HL-60 (cell line): ENCODE measurements at regions not wholly inside any gene's neighbourhood (a gene's known extent, or its start where the extent isn't known, plus 50 kb on each side); places are given as distances from the start of the nearest gene placed in this dataset.

Experiments used
- DNase-seq, 2 experiments: peaks; one replicate each; pipeline ENCODE4 v3.0.0-alpha.2; 2010 to 2020; ENCODE audit warnings: low read depth in 1 of 2, low spot score in 1 of 2
- H3K27ac ChIP-seq: fragments of 250-450 bp; sonication (Bioruptor Pico); replicated peaks from 2 replicates; pipeline ENCODE4 v1.5.1; 2020; ENCODE audit warnings: mild to moderate bottlenecking, moderate library complexity
- H3K27me3 ChIP-seq: fragments of 250-450 bp; sonication (Bioruptor Pico); 2 replicates; pipeline ENCODE4 v1.5.1; 2021; ENCODE audit warnings: mild to moderate bottlenecking, moderate library complexity; ENCODE audit not compliant: insufficient read depth, poor library complexity, severe bottlenecking
- H3K4me3 ChIP-seq: replicated peaks from 2 replicates; pipeline ENCODE4 v1.5.1; 2011; ENCODE audit warnings: mild to moderate bottlenecking, control low read depth, low read length; ENCODE audit not compliant: insufficient read depth
- CTCF ChIP-seq: IDR thresholded peaks from one replicate; pipeline ENCODE4 v1.5.1; 2011; ENCODE audit warnings: low read length, control low read depth, inconsistent platforms; ENCODE audit not compliant: insufficient read depth
- GABPA ChIP-seq: IDR thresholded peaks from 2 replicates; pipeline ENCODE4 v1.6.1; 2012; ENCODE audit warnings: low read depth
- POLR2AphosphoS5 ChIP-seq: IDR thresholded peaks from 2 replicates; pipeline ENCODE4 v1.6.1; 2012; ENCODE audit warnings: low read depth
- REST ChIP-seq: IDR thresholded peaks from 2 replicates; pipeline ENCODE4 v1.6.1; 2012; ENCODE audit warnings: low read depth; ENCODE audit not compliant: insufficient replicate concordance
- SPI1 ChIP-seq: IDR thresholded peaks from 2 replicates; pipeline ENCODE4 v1.6.1; 2012; ENCODE audit warnings: low read depth, mild to moderate bottlenecking, borderline replicate concordance

DNA sequence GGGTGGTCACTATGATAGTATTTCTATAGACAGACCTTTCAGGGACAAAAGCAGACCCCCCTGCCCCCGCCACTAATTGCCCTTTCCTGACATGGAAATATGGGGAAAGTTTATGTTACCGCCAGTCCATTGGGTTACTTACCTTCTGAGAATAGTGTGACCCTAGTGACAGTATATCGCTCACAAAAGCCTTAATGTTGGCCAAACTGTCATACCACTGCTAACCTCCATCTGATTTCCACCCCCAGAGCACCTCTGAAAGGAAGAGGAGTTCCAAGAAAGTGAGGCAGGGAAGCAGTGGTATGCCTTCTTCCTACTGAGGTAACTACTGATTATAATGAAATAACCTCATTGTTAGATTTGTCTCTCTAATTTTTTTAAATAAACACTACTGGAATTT, 67.5 kb upstream of the CCDC91 start:
- Histone ChIP-seq H3K27me3 (peaks cover 2% of the 10 kb centered on the region), H3K4me3 (no peak overlapping the region), H3K27ac (no peak overlapping the region)
- TF ChIP-seq SPI1 (no peak), GABPA (no peak), REST (no peak), CTCF (no peak), POLR2AphosphoS5 (no peak)
- no peak for DNase-seq

GRCh38 chr12:28127455-28127854, 62.8 kb upstream of the CCDC91 start:
- no peak for DNase-seq
- Histone ChIP-seq H3K4me3 (no peak overlapping the region), H3K27ac (no peak overlapping the region), H3K27me3 (peaks cover 2% of the 10 kb centered on the region)
- TF ChIP-seq SPI1: no peak
- TF ChIP-seq REST: no peak
- no peak for TF ChIP-seq POLR2AphosphoS5

DNA sequence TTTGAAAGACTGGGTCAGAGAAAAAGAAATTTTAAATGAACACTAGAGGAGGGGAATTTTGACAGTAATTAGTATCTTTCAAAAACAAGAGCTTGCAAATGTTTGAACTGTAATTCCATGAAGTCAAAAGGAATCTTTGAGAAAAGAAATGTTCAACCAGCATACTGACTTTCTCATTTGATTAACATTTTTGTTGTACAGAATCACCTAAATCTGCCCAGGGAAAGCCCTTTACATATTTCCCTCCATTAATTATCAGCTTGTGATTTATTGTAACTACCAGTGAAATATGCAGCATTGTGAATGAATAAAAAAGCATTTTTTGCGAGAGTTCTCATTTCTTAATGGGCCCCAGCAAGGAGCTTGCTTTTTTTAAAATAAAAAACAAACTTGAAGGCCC, 61.2 kb upstream of the CCDC91 start:
- Histone ChIP-seq H3K4me3 (no peak overlapping the region), H3K27ac (no peak overlapping the region), H3K27me3 (peaks cover 2% of the 10 kb centered on the region)
- DNase-seq: no peak
- TF ChIP-seq SPI1: no peak
- TF ChIP-seq POLR2AphosphoS5: no peak
- TF ChIP-seq REST: no peak
- TF ChIP-seq CTCF: no peak
- TF ChIP-seq GABPA: no peak

DNA sequence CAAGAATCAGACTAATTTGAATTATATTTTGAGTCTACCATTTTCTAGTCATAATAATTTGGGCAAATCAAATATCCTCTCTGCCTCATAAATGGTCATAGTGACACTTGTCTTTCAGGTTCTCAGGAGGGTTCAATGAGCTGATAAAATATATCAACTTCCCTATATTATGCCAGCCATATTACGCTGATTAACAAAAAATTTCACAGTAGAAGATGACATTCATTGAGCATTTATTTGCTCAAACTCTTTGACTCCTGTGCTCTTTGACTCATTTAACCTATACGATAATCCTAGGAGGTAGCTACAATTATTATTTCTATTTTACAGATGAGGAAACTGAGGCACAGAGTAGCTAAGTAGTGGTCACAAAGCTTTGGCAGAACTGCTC, 60.0 kb upstream of the CCDC91 start:
- no peaks in the 10 kb centered on the region for H3K27me3 ChIP-seq
- TF ChIP-seq CTCF: no peak
- TF ChIP-seq GABPA: no peak
- no peak for TF ChIP-seq SPI1
- no peak overlapping the region for H3K27ac ChIP-seq
- DNase-seq: no peak
- no peak overlapping the region for H3K4me3 ChIP-seq
